Fibroblast of skin of right quadriceps (primary cell): ENCODE measurements at regions not wholly inside any gene's neighbourhood (a gene's known extent, or its start where the extent isn't known, plus 50 kb on each side); places are given as distances from the start of the nearest gene placed in this dataset.
A peak's percentile ranks its signal among the peaks of the same experiment; 100 is the strongest.
"Not testable (repeated sequence)": the region's sequence is repeated elsewhere in the genome, so short reads cannot be mapped to it uniquely, and the experiment has no call there.

Experiments used
- DNase-seq: peaks from one replicate; pipeline ENCODE4 v3.0.0-alpha.2; 2013

- DNase-seq, result no peak
These were observed 189.7 kb upstream of the PPP1R3A start for GRCh38 chr7:114108510-114108909.

- peak; percentile 78 for DNase-seq
These were observed 188.7 kb upstream of the PPP1R3A start for GRCh38 chr7:114107522-114107921.

- peak; percentile 23 for DNase-seq
These were observed 185.2 kb upstream of the PPP1R3A start for GRCh38 chr7:114104035-114104434.

GRCh38 chr7:114102996-114103395 lies 184.2 kb upstream of the PPP1R3A start:
- no peak for DNase-seq

GRCh38 chr7:114102131-114102530 lies 183.3 kb upstream of the PPP1R3A start:
- no peak for DNase-seq

GRCh38 chr7:114100810-114101209 lies 182.0 kb upstream of the PPP1R3A start:
- DNase-seq, result no peak

- no peak for DNase-seq
These were observed 180.5 kb upstream of the PPP1R3A start for GRCh38 chr7:114099337-114099736.

GRCh38 chr7:114095885-114096284 lies 177.1 kb upstream of the PPP1R3A start:
- DNase-seq, result no peak

GRCh38 chr7:114088470-114088940 lies 169.7 kb upstream of the PPP1R3A start:
- DNase-seq, result no peak

GRCh38 chr7:114087653-114088469 lies 169.1 kb upstream of the PPP1R3A start:
- no peak for DNase-seq

GRCh38 chr7:114086914-114087652 lies 168.3 kb upstream of the PPP1R3A start:
- peak; percentile 16 for DNase-seq

- DNase-seq, result no peak
These were observed 167.7 kb upstream of the PPP1R3A start for GRCh38 chr7:114086537-114086913.

GRCh38 chr7:114085592-114086501 lies 167.0 kb upstream of the PPP1R3A start:
- DNase-seq, result peak; percentile 80

- DNase-seq, result no peak
These were observed 166.4 kb upstream of the PPP1R3A start for GRCh38 chr7:114085313-114085591.

- peak; percentile 19 for DNase-seq
These were observed 165.9 kb upstream of the PPP1R3A start for GRCh38 chr7:114084472-114085312.

- no peak for DNase-seq
These were observed 165.2 kb upstream of the PPP1R3A start for GRCh38 chr7:114084002-114084471.

- no peak for DNase-seq
These were observed 164.6 kb upstream of the PPP1R3A start for GRCh38 chr7:114083166-114084001.

GRCh38 chr7:114082642-114083165 lies 163.9 kb upstream of the PPP1R3A start:
- DNase-seq, result peak; percentile 12

- peak; percentile 69 for DNase-seq
These were observed 163.0 kb upstream of the PPP1R3A start for GRCh38 chr7:114081606-114082425.

GRCh38 chr7:114077158-114077524 lies 158.3 kb upstream of the PPP1R3A start:
- DNase-seq, result not testable (repeated sequence)
